ENCODE measurements at regions not wholly inside any gene's neighbourhood (a gene's known extent, or its start where the extent isn't known, plus 50 kb on each side); places are given as distances from the start of the nearest gene placed in this dataset.

DNA sequence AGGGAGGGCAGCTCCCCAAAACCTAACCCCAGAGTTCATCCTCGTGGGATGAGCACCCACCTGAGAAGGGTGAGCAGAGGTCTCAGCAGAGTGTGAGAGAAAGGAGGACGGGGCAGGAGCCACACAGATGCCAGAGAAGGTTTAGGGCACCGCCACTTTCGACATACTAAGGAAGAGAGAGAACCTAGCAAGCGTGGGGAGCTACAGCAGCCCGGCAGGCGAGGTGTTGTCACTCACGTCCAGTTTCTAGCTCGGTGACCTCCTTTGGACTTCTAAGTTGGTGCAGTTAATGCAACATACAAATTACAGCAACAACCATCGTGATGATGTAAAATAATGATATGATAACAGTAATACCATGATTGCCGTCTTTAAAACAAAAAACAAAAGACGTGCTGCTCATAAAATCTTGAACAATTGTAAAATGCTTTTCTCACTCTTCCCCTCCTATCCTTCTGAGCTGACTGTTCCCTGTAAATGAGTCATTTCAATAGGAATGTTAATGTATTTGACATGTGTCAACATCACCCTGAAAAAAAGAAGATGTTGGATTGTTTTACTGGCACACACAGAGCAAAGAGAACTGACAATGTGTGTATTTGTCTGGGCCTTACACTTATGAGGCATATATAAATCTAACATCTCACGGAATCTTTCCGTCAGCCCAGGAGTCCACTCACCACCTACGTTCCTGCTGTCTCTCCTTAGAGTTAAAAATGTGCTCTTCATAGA lies 158.2 kb upstream of the MAF start:
- peak; percentile 28 for DNase-seq (ENCODE audit: low spot score)
- 49% methylated on average over 15 of the region's 15 CpGs for WGBS
- Histone ChIP-seq H3K36me3 (no peaks in the 10 kb centered on the region), H3K27ac (peak overlapping the region in 1 of 2 donors; percentile 58), H3K27me3 (replicated peaks; ENCODE audit: insufficient read depth) (no peaks in the 10 kb centered on the region), H3K9me3 (no peaks in the 10 kb centered on the region), H3K4me1 (replicated peaks) (no peaks in the 10 kb centered on the region), H3K4me3 (no peak overlapping the region)
- intact Hi-C loops (cut with DNase I): no loop called here
- TF ChIP-seq, protein P1, sequence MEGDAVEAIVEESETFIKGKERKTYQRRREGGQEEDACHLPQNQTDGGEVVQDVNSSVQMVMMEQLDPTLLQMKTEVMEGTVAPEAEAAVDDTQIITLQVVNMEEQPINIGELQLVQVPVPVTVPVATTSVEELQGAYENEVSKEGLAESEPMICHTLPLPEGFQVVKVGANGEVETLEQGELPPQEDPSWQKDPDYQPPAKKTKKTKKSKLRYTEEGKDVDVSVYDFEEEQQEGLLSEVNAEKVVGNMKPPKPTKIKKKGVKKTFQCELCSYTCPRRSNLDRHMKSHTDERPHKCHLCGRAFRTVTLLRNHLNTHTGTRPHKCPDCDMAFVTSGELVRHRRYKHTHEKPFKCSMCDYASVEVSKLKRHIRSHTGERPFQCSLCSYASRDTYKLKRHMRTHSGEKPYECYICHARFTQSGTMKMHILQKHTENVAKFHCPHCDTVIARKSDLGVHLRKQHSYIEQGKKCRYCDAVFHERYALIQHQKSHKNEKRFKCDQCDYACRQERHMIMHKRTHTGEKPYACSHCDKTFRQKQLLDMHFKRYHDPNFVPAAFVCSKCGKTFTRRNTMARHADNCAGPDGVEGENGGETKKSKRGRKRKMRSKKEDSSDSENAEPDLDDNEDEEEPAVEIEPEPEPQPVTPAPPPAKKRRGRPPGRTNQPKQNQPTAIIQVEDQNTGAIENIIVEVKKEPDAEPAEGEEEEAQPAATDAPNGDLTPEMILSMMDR (IDR thresholded peaks at IDR 0.05): no peak
- no peak for TF ChIP-seq POLR2A (IDR thresholded peaks at IDR 0.05)
- TF ChIP-seq POLR2AphosphoS5 (IDR thresholded peaks at IDR 0.05): peak; percentile 81

DNA sequence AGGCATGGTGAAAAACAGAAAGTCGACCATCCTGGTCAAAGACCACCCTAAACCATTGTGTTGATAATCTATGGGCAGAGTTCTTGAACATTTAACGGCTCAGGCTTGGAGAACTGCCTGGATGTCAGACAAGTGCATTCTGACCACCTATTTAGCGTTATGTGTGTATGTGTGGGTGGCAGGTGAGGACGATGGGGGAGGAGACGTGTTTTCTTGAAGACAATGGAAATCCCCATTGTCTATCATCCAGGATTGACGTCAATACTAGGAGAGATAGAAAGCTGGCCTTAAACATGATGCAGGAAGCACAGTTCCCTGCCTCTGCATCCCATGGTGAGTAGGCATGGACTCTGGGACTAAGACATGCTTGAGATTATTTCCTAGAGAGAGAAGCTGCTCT lies 157.4 kb upstream of the MAF start:
- TF ChIP-seq POLR2A (IDR thresholded peaks at IDR 0.05): no peak
- TF ChIP-seq POLR2AphosphoS5 (IDR thresholded peaks at IDR 0.05): no peak
- TF ChIP-seq, protein P1 (IDR thresholded peaks at IDR 0.05): no peak
- no peaks in the 10 kb centered on the region for H3K9me3 ChIP-seq
- 91% methylated on average over 6 of the region's 6 CpGs for WGBS
- H3K36me3 ChIP-seq: no peaks in the 10 kb centered on the region
- intact Hi-C loops (cut with DNase I): no loop called here
- no peak for DNase-seq (ENCODE audit: low spot score)
- no peaks in the 10 kb centered on the region for H3K4me1 ChIP-seq (replicated peaks)
- H3K27me3 ChIP-seq (replicated peaks; ENCODE audit: insufficient read depth): no peaks in the 10 kb centered on the region
- H3K27ac ChIP-seq: no peak overlapping the region
- no peak overlapping the region for H3K4me3 ChIP-seq

DNA sequence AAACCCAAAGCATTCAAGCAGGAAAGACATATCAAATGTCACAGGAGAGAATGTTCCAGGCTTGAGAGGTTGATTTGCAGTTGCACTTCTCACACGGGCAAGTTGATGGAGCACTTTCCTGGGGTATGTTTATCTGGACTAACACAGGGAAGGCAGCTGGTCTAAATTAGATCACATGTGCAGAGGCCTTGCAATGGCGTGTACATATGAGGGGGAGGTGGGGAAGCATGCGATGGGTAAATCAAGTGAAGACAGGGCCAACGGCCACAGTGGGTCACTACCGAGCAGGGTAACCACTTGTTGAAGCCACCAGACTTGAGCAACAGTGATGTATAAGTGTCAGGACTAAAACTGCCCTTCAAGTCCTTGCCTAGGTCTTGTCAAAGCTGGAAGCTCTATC lies 156.6 kb upstream of the MAF start:
- Histone ChIP-seq H3K4me3 (no peak overlapping the region), H3K36me3 (no peaks in the 10 kb centered on the region), H3K4me1 (replicated peaks) (no peaks in the 10 kb centered on the region), H3K27me3 (replicated peaks; ENCODE audit: insufficient read depth) (no peaks in the 10 kb centered on the region), H3K27ac (no peak overlapping the region), H3K9me3 (no peaks in the 10 kb centered on the region)
- no peak for TF ChIP-seq POLR2AphosphoS5 (IDR thresholded peaks at IDR 0.05)
- no peak for TF ChIP-seq POLR2A (IDR thresholded peaks at IDR 0.05)
- TF ChIP-seq, protein P1 (IDR thresholded peaks at IDR 0.05): no peak
- DNase-seq (ENCODE audit: low spot score): no peak
- WGBS: 96% methylated on average over 5 of the region's 5 CpGs
- intact Hi-C loops (cut with DNase I): no loop called here

DNA sequence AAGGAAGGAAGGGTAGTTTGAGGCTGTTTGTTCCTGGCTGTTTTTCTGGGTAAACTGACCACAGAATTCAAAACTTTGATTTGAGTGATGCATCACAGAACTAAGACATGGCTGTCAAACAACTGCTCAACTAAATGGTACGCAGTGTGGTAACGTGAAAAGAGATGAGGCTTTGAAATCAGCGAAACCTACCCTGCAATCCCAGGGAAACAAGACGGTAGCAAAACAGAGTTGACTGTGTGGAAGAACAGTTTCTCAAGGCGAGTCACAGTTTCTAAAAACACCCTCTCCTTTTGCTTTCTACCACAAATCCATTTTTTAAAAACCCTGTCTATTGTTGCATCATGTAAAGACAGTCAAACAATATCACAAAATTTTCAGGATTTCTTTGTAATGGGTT lies 156.0 kb upstream of the MAF start:
- Histone ChIP-seq H3K4me1 (replicated peaks) (peaks cover 2% of the 10 kb centered on the region), H3K36me3 (no peaks in the 10 kb centered on the region)

More for the DNA sequence above, 156.0 kb upstream of the MAF start:
- TF ChIP-seq POLR2AphosphoS5 (IDR thresholded peaks at IDR 0.05) (no peak), POLR2A (IDR thresholded peaks at IDR 0.05) (no peak)
- TF ChIP-seq, protein P1 (IDR thresholded peaks at IDR 0.05): no peak
- no peaks in the 10 kb centered on the region for H3K9me3 ChIP-seq
- no peak overlapping the region for H3K4me3 ChIP-seq
- WGBS: 95% methylated on average over 5 of the region's 5 CpGs
- H3K27ac ChIP-seq: no peak overlapping the region
- DNase-seq (ENCODE audit: low spot score): no peak
- intact Hi-C loops (cut with DNase I): no loop called here
- H3K27me3 ChIP-seq (replicated peaks; ENCODE audit: insufficient read depth): no peaks in the 10 kb centered on the region
